ENCODE measurements at regions not wholly inside any gene's neighbourhood (a gene's known extent, or its start where the extent isn't known, plus 50 kb on each side); places are given as distances from the start of the nearest gene placed in this dataset.

DNA sequence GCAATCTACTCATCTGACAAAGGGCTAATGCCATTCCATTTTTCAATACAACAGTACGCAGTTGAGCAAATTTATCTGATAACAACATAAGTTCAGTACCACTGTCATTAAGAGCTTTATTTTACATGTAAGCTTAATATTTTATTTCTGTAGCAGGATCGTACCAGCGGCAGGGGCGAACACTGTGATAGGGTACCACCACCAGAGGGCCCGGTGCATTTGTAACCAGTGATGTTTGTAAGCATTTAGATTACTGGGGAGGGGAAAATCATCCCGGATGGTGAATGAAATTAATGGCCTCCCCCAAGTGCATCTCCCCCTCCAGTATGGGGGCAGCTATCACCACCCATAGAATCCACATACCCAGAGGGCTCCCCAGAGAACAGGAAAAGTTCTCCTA, 179.0 kb downstream of the ADGRA3 start:
- TF ChIP-seq, protein P1, sequence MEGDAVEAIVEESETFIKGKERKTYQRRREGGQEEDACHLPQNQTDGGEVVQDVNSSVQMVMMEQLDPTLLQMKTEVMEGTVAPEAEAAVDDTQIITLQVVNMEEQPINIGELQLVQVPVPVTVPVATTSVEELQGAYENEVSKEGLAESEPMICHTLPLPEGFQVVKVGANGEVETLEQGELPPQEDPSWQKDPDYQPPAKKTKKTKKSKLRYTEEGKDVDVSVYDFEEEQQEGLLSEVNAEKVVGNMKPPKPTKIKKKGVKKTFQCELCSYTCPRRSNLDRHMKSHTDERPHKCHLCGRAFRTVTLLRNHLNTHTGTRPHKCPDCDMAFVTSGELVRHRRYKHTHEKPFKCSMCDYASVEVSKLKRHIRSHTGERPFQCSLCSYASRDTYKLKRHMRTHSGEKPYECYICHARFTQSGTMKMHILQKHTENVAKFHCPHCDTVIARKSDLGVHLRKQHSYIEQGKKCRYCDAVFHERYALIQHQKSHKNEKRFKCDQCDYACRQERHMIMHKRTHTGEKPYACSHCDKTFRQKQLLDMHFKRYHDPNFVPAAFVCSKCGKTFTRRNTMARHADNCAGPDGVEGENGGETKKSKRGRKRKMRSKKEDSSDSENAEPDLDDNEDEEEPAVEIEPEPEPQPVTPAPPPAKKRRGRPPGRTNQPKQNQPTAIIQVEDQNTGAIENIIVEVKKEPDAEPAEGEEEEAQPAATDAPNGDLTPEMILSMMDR (IDR thresholded peaks at IDR 0.05; ENCODE audit: borderline replicate concordance, control extremely low read depth, extremely low read depth, insufficient read depth, missing control alignments) = no peak
- in situ Hi-C loops (cut with MboI; ENCODE audit: low sequenced_read_pairs, unreplicated experiment) = no loop called here
- no peak for DNase-seq (ENCODE audit: low spot score)

DNA sequence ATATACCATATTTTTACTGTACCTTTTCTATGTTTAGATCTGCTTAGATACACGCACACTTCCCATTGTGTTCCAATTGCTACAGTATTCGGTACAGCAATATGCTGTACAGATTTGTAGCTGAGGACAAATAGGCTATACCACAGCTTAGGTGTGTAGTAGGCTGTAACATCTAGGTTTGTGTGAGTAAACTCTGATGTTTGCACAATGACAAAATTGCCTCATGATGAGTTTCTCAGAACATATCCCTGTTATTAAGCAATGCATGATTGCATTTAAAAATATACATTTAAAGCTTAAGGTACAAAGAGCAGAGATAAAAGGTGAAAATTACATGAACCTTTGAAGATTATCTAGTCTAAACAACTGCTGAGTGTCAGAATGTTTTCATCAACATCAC, 181.7 kb downstream of the ADGRA3 start:
- TF ChIP-seq, protein P1 (IDR thresholded peaks at IDR 0.05; ENCODE audit: borderline replicate concordance, control extremely low read depth, extremely low read depth, insufficient read depth, missing control alignments) = no peak
- in situ Hi-C loops (cut with MboI; ENCODE audit: low sequenced_read_pairs, unreplicated experiment) = no loop called here
- no peak for DNase-seq (ENCODE audit: low spot score)

DNA sequence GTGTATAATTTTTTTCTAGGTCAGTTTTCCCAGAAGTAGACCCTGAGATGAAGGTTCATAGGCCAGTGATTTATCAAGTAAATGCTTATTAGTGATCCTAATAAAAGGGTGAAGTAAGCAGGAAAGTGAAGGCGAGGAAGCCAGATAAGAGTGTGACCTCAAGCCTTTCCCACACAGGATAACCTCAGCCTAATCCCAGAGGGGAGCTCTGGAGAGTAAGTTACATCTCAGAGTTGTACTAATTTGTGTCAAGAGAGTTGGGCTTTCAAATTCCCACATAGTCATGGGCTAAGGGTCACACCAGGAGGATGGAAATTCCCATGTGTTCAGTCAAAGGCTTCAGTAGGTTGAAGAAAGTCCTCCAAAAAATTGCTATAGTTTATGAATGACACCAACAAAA, 191.4 kb downstream of the ADGRA3 start:
- no peak for DNase-seq (ENCODE audit: low spot score)
- in situ Hi-C loops (cut with MboI; ENCODE audit: low sequenced_read_pairs, unreplicated experiment) = no loop called here

DNA sequence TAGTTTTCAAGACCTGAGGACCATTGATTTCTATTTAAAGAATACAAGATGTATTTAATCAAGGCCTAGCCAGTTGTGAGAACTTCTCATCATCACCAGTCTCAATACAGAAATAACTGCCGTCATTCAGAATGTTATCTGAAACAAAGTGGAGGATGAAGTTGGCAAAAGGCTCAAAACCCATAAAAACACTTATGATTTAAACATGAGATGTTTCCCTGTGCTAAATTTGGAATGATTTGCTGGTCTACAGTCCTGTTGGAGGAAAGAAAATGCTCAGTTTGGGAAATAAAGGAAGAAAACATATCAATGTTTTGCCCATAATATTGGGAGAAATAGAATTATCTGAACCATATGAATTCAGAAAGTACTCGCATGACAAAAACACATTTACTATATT, 192.2 kb downstream of the ADGRA3 start:
- DNase-seq (ENCODE audit: low spot score) = no peak
- TF ChIP-seq, protein P1 (IDR thresholded peaks at IDR 0.05; ENCODE audit: borderline replicate concordance, control extremely low read depth, extremely low read depth, insufficient read depth, missing control alignments) = no peak
- in situ Hi-C loops (cut with MboI; ENCODE audit: low sequenced_read_pairs, unreplicated experiment) = no loop called here

More for the DNA sequence above, 191.4 kb downstream of the ADGRA3 start:
- TF ChIP-seq, protein P1 (IDR thresholded peaks at IDR 0.05; ENCODE audit: borderline replicate concordance, control extremely low read depth, extremely low read depth, insufficient read depth, missing control alignments) = no peak

DNA sequence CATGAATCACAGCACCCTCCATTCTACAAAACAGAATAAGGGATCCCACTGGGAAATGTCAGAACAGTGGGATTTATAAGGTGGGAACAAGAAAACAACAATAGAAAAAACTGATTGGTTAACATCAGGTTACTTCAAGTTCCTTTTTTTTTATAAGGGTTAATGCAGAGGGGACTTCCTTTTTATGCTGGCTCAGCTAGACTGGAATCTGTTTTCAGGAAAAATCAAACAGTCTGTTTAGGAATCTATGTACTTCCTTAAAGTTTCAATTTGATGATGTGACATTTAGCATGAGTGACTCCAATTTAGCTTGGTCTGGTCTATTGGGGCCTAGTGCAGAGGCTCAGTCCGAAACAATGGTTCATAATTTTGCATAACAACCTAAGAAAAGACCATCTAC, 192.9 kb downstream of the ADGRA3 start:
- in situ Hi-C loops (cut with MboI; ENCODE audit: low sequenced_read_pairs, unreplicated experiment) = no loop called here
- no peak for DNase-seq (ENCODE audit: low spot score)
- TF ChIP-seq, protein P1 (IDR thresholded peaks at IDR 0.05; ENCODE audit: borderline replicate concordance, control extremely low read depth, extremely low read depth, insufficient read depth, missing control alignments) = no peak

DNA sequence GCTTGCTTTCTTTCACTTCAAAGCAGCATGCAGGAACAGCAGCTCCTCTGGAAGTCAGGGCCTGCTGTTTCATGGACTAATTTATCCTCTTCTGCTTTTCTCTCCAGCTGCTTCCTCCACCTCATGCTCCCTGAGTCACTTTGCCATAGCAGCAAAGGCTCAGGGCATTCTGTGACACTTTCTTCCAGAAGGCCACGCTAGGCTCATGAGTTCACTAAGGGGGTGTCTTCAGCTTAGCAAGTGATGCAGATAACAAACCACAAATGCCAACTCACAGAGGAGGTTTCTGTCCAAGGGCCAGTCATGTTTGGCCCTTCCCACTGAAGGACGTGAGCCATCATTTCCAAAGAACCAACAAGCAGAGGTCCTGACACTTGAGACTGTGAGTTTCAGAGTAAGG, 200.2 kb downstream of the ADGRA3 start:
- TF ChIP-seq, protein P1 (IDR thresholded peaks at IDR 0.05; ENCODE audit: borderline replicate concordance, control extremely low read depth, extremely low read depth, insufficient read depth, missing control alignments) = no peak
- DNase-seq (ENCODE audit: low spot score) = no peak
- in situ Hi-C loops (cut with MboI; ENCODE audit: low sequenced_read_pairs, unreplicated experiment) = no loop called here

DNA sequence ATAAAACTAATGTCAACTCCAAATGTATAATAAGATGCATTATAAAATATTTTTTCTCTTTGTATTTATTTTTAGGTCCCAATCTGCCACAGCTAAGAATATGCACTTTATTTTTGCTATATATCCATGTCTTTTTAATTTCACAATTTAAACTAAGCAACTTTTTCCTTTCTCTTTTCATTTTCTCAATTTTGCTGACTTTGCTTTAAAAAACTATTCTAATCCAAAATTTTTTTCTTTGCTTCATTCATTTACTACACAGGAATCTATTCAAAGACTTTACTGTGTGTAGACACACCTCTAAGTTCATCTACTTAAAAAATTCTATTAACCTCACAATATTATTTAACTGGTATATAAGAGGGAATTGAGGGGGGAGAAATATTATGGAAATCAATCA, 201.9 kb downstream of the ADGRA3 start:
- DNase-seq (ENCODE audit: low spot score) = no peak
- in situ Hi-C loops (cut with MboI; ENCODE audit: low sequenced_read_pairs, unreplicated experiment) = no loop called here
- TF ChIP-seq, protein P1 (IDR thresholded peaks at IDR 0.05; ENCODE audit: borderline replicate concordance, control extremely low read depth, extremely low read depth, insufficient read depth, missing control alignments) = no peak
